AG04449 (cell line): ENCODE measurements at regions not wholly inside any gene's neighbourhood (a gene's known extent, or its start where the extent isn't known, plus 50 kb on each side); places are given as distances from the start of the nearest gene placed in this dataset.

Experiments
- CTCF ChIA-PET: fragments of 350-600 bp; formaldehyde crosslinking; extraction: SDS; loops from one replicate; lab custom pipeline; 2021; ENCODE audit warnings: antibody characterized with exemption; lab: Yijun Ruan, JAX
- POLR2A ChIA-PET: fragments of 400-600, 350-600 bp; formaldehyde crosslinking; extraction: SDS; loops from one replicate; lab custom pipeline; 2020; ENCODE audit warnings: antibody characterized with exemption, inconsistent platforms; lab: Yijun Ruan, JAX
- DNase-seq: peaks from one replicate; pipeline ENCODE4 v3.0.0-alpha.2; 2010; ENCODE audit warnings: low read depth, low spot score
- H3K4me3 ChIP-seq: 2 replicates; pipeline ENCODE4 v1.5.1; 2011; ENCODE audit warnings: low read depth, mild to moderate bottlenecking, control low read depth, low read length
- TF ChIP-seq, protein P1 (sequence below): IDR thresholded peaks from one replicate; pipeline ENCODE4 v1.5.1; 2011; ENCODE audit warnings: mild to moderate bottlenecking, moderate library complexity, low read length, control low read depth, inconsistent platforms; ENCODE audit not compliant: insufficient read depth; ENCODE audit errors: missing control alignments

GRCh38 chr10:110437761-110438341 lies 59.9 kb upstream of the DUSP5 start:
- POLR2A ChIA-PET = no interaction called here
- DNase-seq = no peak
- CTCF ChIA-PET = interaction anchor here (1.3 kb wide), 1 partner anchor 9 kb away, joined by 5 read pairs; no protein-coding TSS in a partner anchor
- H3K4me3 ChIP-seq = no peak overlapping the region
- TF ChIP-seq, protein P1, sequence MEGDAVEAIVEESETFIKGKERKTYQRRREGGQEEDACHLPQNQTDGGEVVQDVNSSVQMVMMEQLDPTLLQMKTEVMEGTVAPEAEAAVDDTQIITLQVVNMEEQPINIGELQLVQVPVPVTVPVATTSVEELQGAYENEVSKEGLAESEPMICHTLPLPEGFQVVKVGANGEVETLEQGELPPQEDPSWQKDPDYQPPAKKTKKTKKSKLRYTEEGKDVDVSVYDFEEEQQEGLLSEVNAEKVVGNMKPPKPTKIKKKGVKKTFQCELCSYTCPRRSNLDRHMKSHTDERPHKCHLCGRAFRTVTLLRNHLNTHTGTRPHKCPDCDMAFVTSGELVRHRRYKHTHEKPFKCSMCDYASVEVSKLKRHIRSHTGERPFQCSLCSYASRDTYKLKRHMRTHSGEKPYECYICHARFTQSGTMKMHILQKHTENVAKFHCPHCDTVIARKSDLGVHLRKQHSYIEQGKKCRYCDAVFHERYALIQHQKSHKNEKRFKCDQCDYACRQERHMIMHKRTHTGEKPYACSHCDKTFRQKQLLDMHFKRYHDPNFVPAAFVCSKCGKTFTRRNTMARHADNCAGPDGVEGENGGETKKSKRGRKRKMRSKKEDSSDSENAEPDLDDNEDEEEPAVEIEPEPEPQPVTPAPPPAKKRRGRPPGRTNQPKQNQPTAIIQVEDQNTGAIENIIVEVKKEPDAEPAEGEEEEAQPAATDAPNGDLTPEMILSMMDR = no peak

- no peak overlapping the region for H3K4me3 ChIP-seq
- DNase-seq = no peak
- POLR2A ChIA-PET = no interaction called here
- TF ChIP-seq, protein P1 = no peak
- CTCF ChIA-PET = interaction anchor here (1.7 kb wide), 1 partner anchor 104 kb away, joined by 3 read pairs; no protein-coding TSS in a partner anchor
These were observed 55.0 kb upstream of the DUSP5 start for GRCh38 chr10:110442746-110443145.

DNA sequence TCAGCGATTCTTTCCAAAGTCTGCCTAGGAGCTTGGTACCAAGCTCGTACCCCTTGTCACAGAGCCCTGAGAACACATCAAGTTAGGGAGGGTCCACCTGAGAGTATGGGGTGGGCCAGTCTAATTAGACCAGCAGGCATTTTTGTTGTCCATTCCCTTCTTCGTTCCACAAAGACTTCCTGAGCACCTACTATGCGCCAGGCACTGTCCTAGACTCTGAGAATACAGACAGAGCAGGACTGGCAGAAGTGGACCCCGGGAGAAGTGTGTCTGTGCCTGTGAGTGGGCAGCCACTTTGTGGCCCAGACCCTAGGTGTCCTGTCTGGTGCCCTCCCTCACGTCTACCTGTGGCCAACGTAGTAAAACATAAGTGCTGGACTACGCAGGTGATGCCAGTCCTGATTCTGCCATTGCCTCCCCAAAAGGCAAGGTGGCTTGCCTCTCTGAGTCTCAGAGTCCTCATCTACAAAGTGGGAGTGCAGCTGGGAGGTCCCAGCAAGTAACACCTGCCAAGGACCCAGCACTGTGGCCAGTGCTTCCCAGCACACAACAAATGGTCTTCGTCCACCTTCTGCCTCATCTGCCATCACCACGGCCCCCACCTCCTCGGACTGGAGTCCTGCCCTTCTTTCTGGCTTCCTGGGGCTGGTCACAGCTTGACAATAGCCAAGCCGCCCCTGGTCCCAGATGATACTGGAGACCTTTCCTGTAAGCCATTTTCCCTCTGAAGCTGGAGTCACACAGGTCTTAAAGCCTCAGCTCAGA lies 54.3 kb upstream of the DUSP5 start:
- ChIA-PET POLR2A (no interaction called here), CTCF (interaction anchor here (1.0 to 1.7 kb wide), 2 partner anchors 89 to 103 kb away, joined by 3 read pairs; no protein-coding TSS in a partner anchor)
- no peak overlapping the region for H3K4me3 ChIP-seq
- no peak for DNase-seq
- TF ChIP-seq, protein P1 = no peak

DNA sequence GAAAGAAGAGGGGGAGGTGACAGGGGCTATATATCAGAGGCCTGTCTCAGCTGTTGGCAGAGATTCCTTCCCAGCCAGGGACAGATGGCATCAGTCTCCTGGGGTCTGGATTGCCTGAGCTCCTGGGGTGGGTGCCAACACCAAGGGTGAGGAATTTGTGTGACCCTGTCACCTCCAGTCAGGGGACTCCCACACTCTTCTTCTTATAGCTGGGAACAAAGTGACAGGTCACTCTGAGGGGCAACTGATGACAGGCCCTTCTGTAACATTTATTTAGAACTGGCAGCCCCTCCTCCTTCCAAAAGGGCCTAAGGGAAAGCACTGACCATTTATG lies 53.7 kb upstream of the DUSP5 start:
- TF ChIP-seq, protein P1 = no peak
- ChIA-PET CTCF (interaction anchor here (1.0 kb wide), 1 partner anchor 90 kb away, joined by 3 read pairs; no protein-coding TSS in a partner anchor), POLR2A (no interaction called here)
- DNase-seq = no peak
- no peak overlapping the region for H3K4me3 ChIP-seq

GRCh38 chr10:110445871-110446270 lies 51.8 kb upstream of the DUSP5 start:
- no peak for DNase-seq
- TF ChIP-seq, protein P1 = no peak
- ChIA-PET CTCF (interaction anchor here (0.9 to 2.2 kb wide), 5 partner anchors 11 to 139 kb away, joined by 3 to 7 read pairs (median 4); no protein-coding TSS in a partner anchor), POLR2A (no interaction called here)
- H3K4me3 ChIP-seq = no peak overlapping the region

DNA sequence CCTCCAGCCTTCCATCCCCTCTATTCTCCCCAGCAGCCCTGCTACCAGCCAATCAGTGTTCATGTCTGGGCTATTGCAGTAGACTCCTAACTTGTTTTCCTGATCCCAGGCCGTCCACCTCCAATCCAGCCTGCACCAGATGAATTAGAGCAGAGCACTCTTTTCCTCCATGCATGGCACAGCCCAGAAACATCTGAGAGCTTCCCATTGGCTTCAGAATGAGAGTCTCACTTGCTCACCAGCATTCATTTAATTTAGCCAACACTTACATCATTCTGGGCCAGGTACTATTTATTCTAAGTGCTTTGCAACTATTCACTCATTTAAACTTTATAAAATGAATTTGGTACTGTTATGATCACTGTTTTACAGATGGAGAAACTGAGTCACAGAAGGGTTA lies 51.4 kb upstream of the DUSP5 start:
- TF ChIP-seq, protein P1 = no peak
- ChIA-PET POLR2A (no interaction called here), CTCF (interaction anchor here (0.8 to 2.6 kb wide), 11 partner anchors 8 to 140 kb away, joined by 3 to 14 read pairs (median 4); no protein-coding TSS in a partner anchor)
- no peak for DNase-seq
- no peak overlapping the region for H3K4me3 ChIP-seq
